Muscle layer of duodenum (tissue), 2 donors: ENCODE measurements at regions not wholly inside any gene's neighbourhood (a gene's known extent, or its start where the extent isn't known, plus 50 kb on each side); places are given as distances from the start of the nearest gene placed in this dataset.

Experiments
- H3K27ac ChIP-seq: one replicate; pipeline ENCODE4 v1.7.0; 2013; ENCODE audit warnings: mild to moderate bottlenecking, low read length
- H3K27me3 ChIP-seq: one replicate; pipeline ENCODE4 v1.7.0; 2013; ENCODE audit warnings: low read depth, mild to moderate bottlenecking, control low read depth, low read length
- H3K36me3 ChIP-seq, 2 donors: one replicate each; pipeline ENCODE4 v1.7.0; 2013; ENCODE audit warnings: low read length in 2 of 2, control low read depth in 1 of 2, mild to moderate bottlenecking in 1 of 2; ENCODE audit not compliant: insufficient read depth in 2 of 2, control insufficient read depth in 1 of 2
- H3K4me1 ChIP-seq, 2 donors: one replicate each; pipeline ENCODE4 v1.7.0; 2013; ENCODE audit warnings: low read length in 2 of 2, mild to moderate bottlenecking in 2 of 2, control low read depth in 1 of 2, moderate library complexity in 1 of 2; ENCODE audit not compliant: insufficient read depth in 2 of 2, control insufficient read depth in 1 of 2
- H3K4me3 ChIP-seq, 2 donors: one replicate each; pipeline ENCODE4 v1.7.0; 2013; ENCODE audit warnings: low read length in 2 of 2, low read depth in 1 of 2, mild to moderate bottlenecking in 1 of 2
- H3K9me3 ChIP-seq, 2 donors: one replicate each; pipeline ENCODE4 v1.7.0; 2013; ENCODE audit warnings: low read length in 2 of 2, control low read depth in 1 of 2, mild to moderate bottlenecking in 1 of 2; ENCODE audit not compliant: control insufficient read depth in 1 of 2
- donor health status: healthy.

DNA sequence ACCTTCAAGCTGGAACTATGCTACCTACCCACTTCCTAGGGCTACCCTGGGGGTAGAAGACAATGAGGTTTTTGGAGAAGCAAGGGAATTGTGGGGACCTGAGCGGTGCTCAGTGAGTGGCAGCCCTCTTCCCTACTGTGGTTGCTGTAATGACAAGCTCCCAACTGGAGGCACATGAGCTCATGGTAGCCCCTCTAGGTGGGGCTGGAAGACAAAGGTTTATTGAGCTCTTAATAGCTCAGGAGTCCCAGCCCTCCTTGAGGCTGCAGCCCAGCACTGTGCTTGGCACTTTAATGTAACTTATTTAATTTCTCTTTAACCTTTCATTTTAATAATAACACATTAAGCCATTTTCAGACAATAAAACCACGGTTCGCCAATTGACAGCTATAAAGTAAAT is 528.9 kb downstream of the OMA1 start:
- no peaks in the 10 kb centered on the region for H3K36me3 ChIP-seq
- no peak overlapping the region for H3K27ac ChIP-seq
- no peaks in the 10 kb centered on the region for H3K27me3 ChIP-seq
- H3K9me3 ChIP-seq, result no peaks in the 10 kb centered on the region
- no peaks in the 10 kb centered on the region for H3K4me1 ChIP-seq
- no peak overlapping the region for H3K4me3 ChIP-seq

DNA sequence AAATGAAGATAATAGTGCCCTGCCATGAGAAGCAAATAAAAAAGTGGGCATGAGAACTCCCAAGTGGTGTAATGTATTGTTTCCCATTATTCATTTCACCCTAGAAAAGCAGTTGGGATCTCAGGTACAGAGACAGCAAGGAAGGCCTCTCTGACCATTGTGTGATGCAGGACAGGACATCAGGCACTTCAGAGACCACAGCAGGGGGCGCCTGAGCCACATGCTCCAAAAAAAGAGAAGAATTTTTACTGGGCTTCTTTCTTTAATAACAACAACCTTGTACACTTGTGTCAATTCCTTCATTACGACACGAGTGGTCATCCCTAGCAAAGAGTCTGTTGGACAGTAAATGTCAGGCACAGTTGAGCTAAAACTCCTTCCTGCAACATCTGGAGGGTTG is 533.3 kb downstream of the OMA1 start:
- H3K36me3 ChIP-seq, result no peaks in the 10 kb centered on the region
- H3K4me1 ChIP-seq, result no peaks in the 10 kb centered on the region
- no peaks in the 10 kb centered on the region for H3K27me3 ChIP-seq
- H3K27ac ChIP-seq, result no peak overlapping the region
- no peak overlapping the region for H3K4me3 ChIP-seq
- no peaks in the 10 kb centered on the region for H3K9me3 ChIP-seq

DNA sequence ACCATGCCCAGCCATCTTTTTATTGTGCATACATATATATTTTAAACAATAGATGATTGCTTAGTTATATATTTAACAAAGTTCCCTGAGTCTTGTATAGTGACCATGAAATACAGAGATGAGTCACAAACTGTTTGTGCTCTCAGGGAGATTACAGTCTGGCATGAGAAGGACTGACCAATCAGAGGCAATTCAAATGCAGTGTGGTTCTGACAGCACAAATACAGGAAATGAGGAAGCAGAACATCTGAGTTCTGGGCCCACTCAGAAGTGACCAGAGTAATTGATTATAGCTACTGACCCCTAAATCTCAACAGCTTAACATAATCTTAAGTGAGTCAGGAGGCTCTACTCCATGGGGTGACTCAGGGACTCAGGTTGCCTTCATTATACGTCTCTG is 534.5 kb downstream of the OMA1 start:
- H3K4me1 ChIP-seq, result no peaks in the 10 kb centered on the region
- no peak overlapping the region for H3K4me3 ChIP-seq
- H3K9me3 ChIP-seq, result no peaks in the 10 kb centered on the region
- no peaks in the 10 kb centered on the region for H3K36me3 ChIP-seq
- H3K27ac ChIP-seq, result no peak overlapping the region
- H3K27me3 ChIP-seq, result no peaks in the 10 kb centered on the region

DNA sequence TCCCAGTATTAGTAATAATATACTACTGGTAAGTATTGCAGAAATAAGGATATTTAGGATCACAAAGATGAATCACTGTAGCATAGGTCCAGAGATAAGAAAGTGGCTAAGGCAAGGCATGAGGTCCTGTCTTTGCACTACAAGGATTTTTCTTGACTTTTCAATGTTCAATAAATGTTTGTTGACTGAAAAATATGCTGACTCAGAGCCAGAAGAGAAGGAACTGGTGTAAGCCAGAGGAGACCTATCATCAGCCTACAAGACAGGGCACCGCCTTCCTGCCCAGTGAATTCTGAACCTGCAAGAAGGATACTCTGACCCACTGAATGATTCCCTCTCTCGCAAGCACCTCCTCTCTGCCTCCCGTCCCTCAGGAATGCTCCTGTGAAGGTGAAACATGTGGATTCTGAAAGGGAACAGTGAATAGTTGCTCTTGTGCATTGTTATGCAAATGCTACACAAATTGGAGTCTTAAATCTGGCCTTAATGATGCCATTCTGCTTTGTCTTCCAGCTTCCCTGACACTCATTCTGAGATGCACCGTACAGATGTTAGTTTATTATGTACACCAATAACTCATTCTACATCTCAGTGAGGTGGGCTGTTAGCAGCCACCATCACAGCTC is 540.0 kb downstream of the OMA1 start:
- H3K36me3 ChIP-seq, result no peaks in the 10 kb centered on the region
- no peaks in the 10 kb centered on the region for H3K9me3 ChIP-seq
- no peaks in the 10 kb centered on the region for H3K27me3 ChIP-seq
- no peak overlapping the region for H3K27ac ChIP-seq
- no peak overlapping the region for H3K4me3 ChIP-seq
- H3K4me1 ChIP-seq, result no peaks in the 10 kb centered on the region

DNA sequence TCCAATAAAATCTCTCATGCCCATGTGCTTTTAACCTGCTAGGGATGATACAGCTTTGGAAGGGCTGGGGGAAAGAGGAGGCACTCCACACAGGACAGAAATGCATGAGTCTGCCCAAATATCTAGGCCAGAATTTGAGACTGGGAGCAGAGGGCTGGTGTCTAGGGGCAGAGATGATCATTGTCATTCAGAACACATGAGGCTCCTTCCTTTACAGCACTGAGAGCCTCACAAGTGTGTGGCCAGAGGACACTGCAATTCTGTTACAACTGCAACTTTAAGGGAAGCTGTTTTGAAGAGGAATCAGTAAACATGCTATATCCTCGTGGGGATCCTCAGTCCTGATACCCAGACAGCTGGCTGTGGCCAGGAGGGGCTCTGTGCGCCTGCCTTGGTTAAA is 541.3 kb downstream of the OMA1 start:
- Histone ChIP-seq H3K4me1 (no peaks in the 10 kb centered on the region), H3K9me3 (no peaks in the 10 kb centered on the region), H3K36me3 (no peaks in the 10 kb centered on the region), H3K27me3 (no peaks in the 10 kb centered on the region), H3K27ac (no peak overlapping the region), H3K4me3 (no peak overlapping the region)

DNA sequence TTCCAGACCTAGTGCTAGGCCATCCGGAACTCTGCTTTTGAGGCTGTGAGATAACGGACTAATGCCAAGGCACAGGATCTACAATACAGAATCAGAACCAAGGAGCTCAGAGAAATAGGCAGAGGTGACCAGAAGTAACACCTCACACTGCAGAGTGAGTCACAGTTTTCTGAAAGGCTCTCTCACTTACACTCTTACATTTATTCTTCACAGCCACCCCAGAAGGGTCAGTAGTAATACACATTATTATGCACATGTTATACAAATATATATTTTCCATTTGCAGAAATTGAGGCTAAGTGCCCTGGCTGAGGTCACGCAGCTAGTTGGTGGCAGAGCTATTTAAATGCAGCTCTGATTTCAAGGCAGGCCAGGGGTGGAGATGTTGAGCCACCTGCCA is 542.5 kb downstream of the OMA1 start:
- Histone ChIP-seq H3K27ac (no peak overlapping the region), H3K27me3 (no peaks in the 10 kb centered on the region), H3K4me3 (no peak overlapping the region), H3K36me3 (no peaks in the 10 kb centered on the region), H3K9me3 (no peaks in the 10 kb centered on the region), H3K4me1 (no peaks in the 10 kb centered on the region)

DNA sequence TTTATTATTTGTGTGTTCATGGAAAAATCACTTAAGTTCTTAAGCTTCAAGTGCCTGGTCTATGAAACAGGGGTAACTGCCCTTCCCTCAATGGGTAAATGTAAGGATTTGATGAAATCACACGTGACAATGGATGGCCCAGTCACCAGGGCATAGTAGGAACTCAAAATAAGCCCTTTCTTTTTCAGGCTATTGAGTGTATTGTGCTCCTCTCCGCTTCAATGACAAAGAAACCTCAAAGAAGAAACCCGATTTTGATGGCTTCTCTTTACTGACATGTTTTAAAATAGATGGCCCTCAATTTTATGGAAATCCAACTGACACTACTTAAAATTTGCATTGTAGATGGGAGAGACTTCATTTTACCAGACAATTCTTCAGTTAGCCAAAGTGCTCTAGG is 543.5 kb downstream of the OMA1 start:
- Histone ChIP-seq H3K4me3 (no peak overlapping the region), H3K27me3 (no peaks in the 10 kb centered on the region), H3K9me3 (no peaks in the 10 kb centered on the region)

DNA sequence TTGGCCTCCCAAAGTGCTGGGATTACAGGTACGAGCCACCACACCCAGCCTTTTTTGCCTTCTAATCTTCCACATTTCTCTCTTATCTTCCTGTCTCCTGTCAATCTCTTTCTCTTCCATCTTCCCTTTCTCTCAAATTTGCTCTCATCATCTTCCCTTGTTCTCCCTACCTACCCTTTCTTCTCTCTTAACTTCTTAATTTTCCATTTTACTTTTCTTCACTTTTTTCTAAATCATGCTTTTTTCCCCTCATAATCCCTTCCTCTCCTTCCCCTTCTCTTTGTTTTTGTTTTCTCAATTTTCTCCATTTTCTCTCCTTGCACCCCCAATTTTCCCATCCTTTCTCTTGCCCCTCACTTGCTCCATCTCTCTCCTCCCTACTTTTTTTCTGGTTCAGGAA is 545.7 kb downstream of the OMA1 start:
- Histone ChIP-seq H3K27me3 (no peaks in the 10 kb centered on the region), H3K27ac (no peak overlapping the region), H3K36me3 (no peaks in the 10 kb centered on the region), H3K4me3 (no peak overlapping the region), H3K9me3 (peaks cover 4% of the 10 kb centered on the region in 2 donors), H3K4me1 (no peaks in the 10 kb centered on the region)

More for the DNA sequence above, 543.5 kb downstream of the OMA1 start:
- H3K4me1 ChIP-seq, result no peaks in the 10 kb centered on the region
- H3K27ac ChIP-seq, result no peak overlapping the region
- no peaks in the 10 kb centered on the region for H3K36me3 ChIP-seq

DNA sequence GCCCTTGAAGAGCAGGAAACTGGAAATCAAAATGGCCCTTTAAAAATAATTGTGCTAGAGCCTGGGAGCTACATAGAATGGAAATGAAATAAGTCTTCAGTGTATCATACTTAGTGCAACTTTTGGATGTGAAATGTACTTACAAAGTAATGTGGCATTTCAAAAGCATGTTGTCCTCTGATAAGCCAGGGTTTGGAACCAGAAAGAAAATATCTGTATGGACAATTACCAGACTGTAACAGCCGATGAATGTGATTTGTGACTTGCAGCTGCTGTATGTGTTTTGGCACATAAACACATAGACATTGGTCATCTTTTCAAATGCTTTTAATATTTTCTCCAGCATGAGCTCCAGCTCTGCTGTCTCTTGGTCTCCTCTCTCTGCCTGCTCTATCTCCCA is 546.4 kb downstream of the OMA1 start:
- no peak overlapping the region for H3K4me3 ChIP-seq
- H3K27me3 ChIP-seq, result no peaks in the 10 kb centered on the region
- peaks cover 4% of the 10 kb centered on the region in 2 donors for H3K9me3 ChIP-seq
- H3K4me1 ChIP-seq, result no peaks in the 10 kb centered on the region
- no peaks in the 10 kb centered on the region for H3K36me3 ChIP-seq
- H3K27ac ChIP-seq, result no peak overlapping the region

DNA sequence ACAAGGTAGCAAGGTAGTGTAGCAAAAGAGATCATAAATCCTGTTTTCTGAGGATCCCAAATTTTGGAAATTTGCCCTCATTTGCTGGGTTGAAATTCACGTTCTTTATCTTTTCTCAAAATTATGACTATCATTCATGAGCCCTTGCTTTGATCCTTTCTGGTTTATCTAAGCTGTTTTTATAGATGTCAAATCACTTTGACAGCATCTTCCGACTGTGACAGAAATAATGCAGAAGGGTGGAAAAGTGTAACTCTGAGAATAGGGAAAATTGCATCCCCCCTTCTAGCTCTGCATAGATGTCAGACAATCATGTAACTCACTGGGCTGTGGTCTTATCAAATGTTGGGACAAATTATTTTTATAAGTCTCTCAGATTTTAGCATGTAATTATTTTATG is 550.1 kb downstream of the OMA1 start:
- no peak overlapping the region for H3K4me3 ChIP-seq
- peaks cover 4% of the 10 kb centered on the region in 2 donors for H3K9me3 ChIP-seq

DNA sequence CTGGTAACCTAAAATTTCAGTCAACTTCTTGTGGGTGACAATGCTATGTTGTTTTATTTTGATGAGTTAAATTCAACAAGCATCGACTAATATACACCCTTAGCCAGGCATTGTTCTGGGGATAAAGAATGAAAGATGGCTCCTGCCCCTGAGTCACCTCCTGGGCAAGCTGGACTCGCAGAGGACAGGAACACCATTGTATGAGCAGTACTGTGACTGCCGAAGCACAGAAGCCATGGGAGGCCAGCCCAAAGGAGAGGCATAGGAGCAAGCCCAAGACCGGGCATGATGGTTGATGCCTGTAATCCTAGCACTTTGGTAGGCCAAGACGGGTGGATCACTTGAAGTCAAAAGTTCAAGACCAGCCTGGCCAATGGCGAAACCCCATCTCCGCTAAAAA is 555.2 kb downstream of the OMA1 start:
- Histone ChIP-seq H3K27me3 (no peaks in the 10 kb centered on the region), H3K9me3 (no peaks in the 10 kb centered on the region), H3K36me3 (no peaks in the 10 kb centered on the region), H3K4me1 (no peaks in the 10 kb centered on the region), H3K27ac (no peak overlapping the region), H3K4me3 (no peak overlapping the region)

More for the DNA sequence above, 550.1 kb downstream of the OMA1 start:
- no peaks in the 10 kb centered on the region for H3K4me1 ChIP-seq
- H3K36me3 ChIP-seq, result no peaks in the 10 kb centered on the region
- no peaks in the 10 kb centered on the region for H3K27me3 ChIP-seq
- H3K27ac ChIP-seq, result no peak overlapping the region

DNA sequence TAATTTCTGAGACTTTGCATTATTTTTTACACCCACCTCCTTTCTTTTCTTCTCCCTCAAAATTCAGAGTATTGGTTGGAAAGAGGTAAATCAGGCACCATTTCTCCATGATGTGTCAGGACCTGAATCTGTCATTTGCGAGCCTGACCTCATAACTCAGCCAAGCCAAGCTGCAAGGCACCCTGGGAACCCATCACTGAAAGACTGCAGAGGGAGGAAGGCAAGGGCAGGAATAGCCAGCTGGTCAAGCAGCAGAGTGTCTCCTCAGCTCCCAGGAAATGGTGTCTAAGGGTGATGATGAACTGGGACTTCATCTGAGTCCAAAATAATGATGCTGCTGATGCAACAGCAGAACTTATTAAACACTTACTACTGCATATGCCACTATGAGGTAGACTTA is 556.6 kb downstream of the OMA1 start:
- H3K36me3 ChIP-seq, result no peaks in the 10 kb centered on the region
- H3K9me3 ChIP-seq, result no peaks in the 10 kb centered on the region
- no peaks in the 10 kb centered on the region for H3K4me1 ChIP-seq
- H3K4me3 ChIP-seq, result no peak overlapping the region
- no peak overlapping the region for H3K27ac ChIP-seq
- no peaks in the 10 kb centered on the region for H3K27me3 ChIP-seq
